ENCODE measurements at regions not wholly inside any gene's neighbourhood (a gene's known extent, or its start where the extent isn't known, plus 50 kb on each side); places are given as distances from the start of the nearest gene placed in this dataset.

GRCh38 chr1:239926184-239926583 is 165.5 kb upstream of the FMN2 start:
- Histone ChIP-seq H3K27me3 (no peaks in the 10 kb centered on the region), H3K9me3 (no peaks in the 10 kb centered on the region), H3K4me3 (no peak overlapping the region), H3K27ac (no peak overlapping the region), H3K36me3 (no peaks in the 10 kb centered on the region), H3K4me1 (no peaks in the 10 kb centered on the region)
- TF ChIP-seq CTCF (IDR thresholded peaks at IDR 0.05) (no peak), POLR2A (IDR thresholded peaks at IDR 0.05) (no peak), POLR2AphosphoS5 (IDR thresholded peaks at IDR 0.05) (no peak), EP300 (IDR thresholded peaks at IDR 0.05) (no peak)
- intact Hi-C loops (cut with DNase I): no loop called here
- 19 to 54% methylated on average over 3 of the region's 3 CpGs for WGBS, 2 donors
- DNase-seq: no peak

- WGBS, 2 donors: 92 to 94% methylated on average over 6 of the region's 6 CpGs
- Histone ChIP-seq H3K27me3 (no peaks in the 10 kb centered on the region), H3K4me1 (no peaks in the 10 kb centered on the region), H3K27ac (no peak overlapping the region), H3K36me3 (no peaks in the 10 kb centered on the region), H3K9me3 (no peaks in the 10 kb centered on the region), H3K4me3 (no peak overlapping the region)
- no peak for DNase-seq
- no peak for TF ChIP-seq POLR2A (IDR thresholded peaks at IDR 0.05)
- no peak for TF ChIP-seq POLR2AphosphoS5 (IDR thresholded peaks at IDR 0.05)
- TF ChIP-seq CTCF (IDR thresholded peaks at IDR 0.05): no peak
- no peak for TF ChIP-seq EP300 (IDR thresholded peaks at IDR 0.05)
- intact Hi-C loops (cut with DNase I): no loop called here
Measured at GRCh38 chr1:239929317-239929716, 162.4 kb upstream of the FMN2 start.

- intact Hi-C loops (cut with DNase I): no loop called here
- DNase-seq: no peak
- H3K36me3 ChIP-seq: no peaks in the 10 kb centered on the region
- H3K4me3 ChIP-seq: no peak overlapping the region
- no peaks in the 10 kb centered on the region for H3K27me3 ChIP-seq
- no peak for TF ChIP-seq POLR2AphosphoS5 (IDR thresholded peaks at IDR 0.05)
- TF ChIP-seq POLR2A (IDR thresholded peaks at IDR 0.05): no peak
- TF ChIP-seq EP300 (IDR thresholded peaks at IDR 0.05): no peak
- TF ChIP-seq CTCF (IDR thresholded peaks at IDR 0.05): no peak
- H3K27ac ChIP-seq: no peak overlapping the region
- H3K4me1 ChIP-seq: no peaks in the 10 kb centered on the region
- WGBS, 2 donors: 81 to 85% methylated on average over 3 of the region's 3 CpGs
- no peaks in the 10 kb centered on the region for H3K9me3 ChIP-seq
Measured at GRCh38 chr1:239930686-239931262, 160.9 kb upstream of the FMN2 start.

GRCh38 chr1:239931341-239931740 is 160.3 kb upstream of the FMN2 start:
- Histone ChIP-seq H3K27ac (no peak overlapping the region), H3K27me3 (no peaks in the 10 kb centered on the region), H3K4me1 (no peaks in the 10 kb centered on the region), H3K4me3 (no peak overlapping the region), H3K9me3 (no peaks in the 10 kb centered on the region), H3K36me3 (no peaks in the 10 kb centered on the region)
- WGBS, 2 donors: 87 to 90% methylated on average over 6 of the region's 6 CpGs
- TF ChIP-seq POLR2AphosphoS5 (IDR thresholded peaks at IDR 0.05) (no peak), POLR2A (IDR thresholded peaks at IDR 0.05) (no peak)
- no peak for DNase-seq
- intact Hi-C loops (cut with DNase I): no loop called here

GRCh38 chr1:239939602-239940001 is 152.1 kb upstream of the FMN2 start:
- DNase-seq: no peak
- no peaks in the 10 kb centered on the region for H3K27me3 ChIP-seq
- no peaks in the 10 kb centered on the region for H3K36me3 ChIP-seq
- H3K9me3 ChIP-seq: peaks cover 0 to 3% (median 0%) of the 10 kb centered on the region in 4 donors
- intact Hi-C loops (cut with DNase I): no loop called here
- no peak overlapping the region for H3K27ac ChIP-seq
- WGBS, 2 donors: 49 to 70% methylated on average over 2 of the region's 2 CpGs
- TF ChIP-seq POLR2A (IDR thresholded peaks at IDR 0.05) (no peak), POLR2AphosphoS5 (IDR thresholded peaks at IDR 0.05) (no peak), EP300 (IDR thresholded peaks at IDR 0.05) (no peak), CTCF (IDR thresholded peaks at IDR 0.05) (no peak)
- no peak overlapping the region for H3K4me3 ChIP-seq
- H3K4me1 ChIP-seq: no peaks in the 10 kb centered on the region
